Kidney capillary endothelial cell (primary cell): ENCODE measurements at regions not wholly inside any gene's neighbourhood (a gene's known extent, or its start where the extent isn't known, plus 50 kb on each side); places are given as distances from the start of the nearest gene placed in this dataset.
A peak's percentile ranks its signal among the peaks of the same experiment; 100 is the strongest.

Experiments used
- DNase-seq: peaks from one replicate; pipeline ENCODE4 v3.0.0-alpha.2; 2018; ENCODE audit warnings: low spot score

DNA sequence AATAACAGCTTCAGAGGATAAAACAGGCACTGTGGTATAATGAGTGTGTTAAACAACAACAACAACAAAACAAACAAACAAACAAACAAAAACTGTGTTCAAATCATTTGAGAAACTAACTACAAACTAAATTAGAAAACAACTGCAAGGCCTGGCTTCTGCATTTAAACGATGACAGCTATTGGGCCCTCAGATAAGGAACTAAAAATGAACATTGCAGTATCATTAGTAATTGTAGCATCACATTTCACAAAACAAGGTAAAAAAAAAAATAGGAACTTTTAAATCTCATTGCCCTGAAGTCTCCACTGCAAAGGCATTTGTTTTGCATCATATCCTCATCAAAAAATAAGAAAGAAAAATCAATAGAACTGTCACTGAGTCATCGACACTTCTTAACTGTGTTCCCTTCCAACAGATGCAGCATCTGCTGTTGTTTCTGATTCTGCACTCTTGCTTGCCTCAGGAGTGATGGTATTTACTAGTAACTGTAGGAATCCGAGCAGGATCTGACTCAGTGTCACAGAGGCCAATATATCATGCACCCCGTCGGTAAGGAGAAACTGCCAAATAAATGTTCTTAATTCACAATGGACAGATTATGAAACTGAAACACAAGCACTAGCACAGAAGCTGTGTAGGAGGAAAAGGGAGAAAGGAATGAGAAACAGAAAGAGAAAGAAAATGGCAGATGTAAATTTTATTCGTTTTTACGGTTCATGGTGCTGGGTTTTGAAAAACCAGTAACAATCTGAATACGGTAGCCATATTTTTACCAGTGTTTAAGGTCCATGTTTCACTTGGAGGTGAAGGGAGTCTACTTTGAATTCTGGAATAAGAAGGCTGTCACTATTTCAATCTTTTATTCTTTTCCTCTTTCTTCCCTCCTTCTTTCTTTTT, 365.7 kb upstream of the EPHA7 start:
- DNase-seq = peak; percentile 92

- DNase-seq = no peak
Observed at GRCh38 chr6:93779086-93779841, 359.9 kb upstream of the EPHA7 start.

- no peak for DNase-seq
Observed at GRCh38 chr6:93759190-93759589, 339.8 kb upstream of the EPHA7 start.

- DNase-seq = no peak
Observed at GRCh38 chr6:93751969-93752368, 332.6 kb upstream of the EPHA7 start.

DNA sequence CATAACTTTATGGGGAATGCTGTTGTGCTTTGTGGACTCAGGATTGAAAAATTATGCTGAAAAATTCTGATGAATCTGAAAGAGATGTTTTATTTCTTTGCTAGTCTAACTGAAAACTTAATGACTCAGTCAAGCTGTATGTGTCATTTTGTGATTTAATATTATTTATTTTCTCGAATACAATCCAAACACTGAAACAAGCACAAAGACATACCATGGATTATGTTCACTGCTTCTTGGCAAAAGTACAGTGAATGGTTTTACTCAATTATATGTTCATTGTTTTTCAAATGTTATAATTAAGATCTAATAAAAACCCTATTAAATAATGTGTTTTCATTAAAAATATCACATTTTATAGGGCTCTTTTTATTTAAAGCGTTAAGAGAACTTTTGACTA, 330.6 kb upstream of the EPHA7 start:
- no peak for DNase-seq

- no peak for DNase-seq
Observed at GRCh38 chr6:93749191-93749590, 329.8 kb upstream of the EPHA7 start.

GRCh38 chr6:93746892-93747291, 327.5 kb upstream of the EPHA7 start:
- DNase-seq = no peak

- DNase-seq = no peak
Observed at GRCh38 chr6:93745306-93745705, 325.9 kb upstream of the EPHA7 start.

DNA sequence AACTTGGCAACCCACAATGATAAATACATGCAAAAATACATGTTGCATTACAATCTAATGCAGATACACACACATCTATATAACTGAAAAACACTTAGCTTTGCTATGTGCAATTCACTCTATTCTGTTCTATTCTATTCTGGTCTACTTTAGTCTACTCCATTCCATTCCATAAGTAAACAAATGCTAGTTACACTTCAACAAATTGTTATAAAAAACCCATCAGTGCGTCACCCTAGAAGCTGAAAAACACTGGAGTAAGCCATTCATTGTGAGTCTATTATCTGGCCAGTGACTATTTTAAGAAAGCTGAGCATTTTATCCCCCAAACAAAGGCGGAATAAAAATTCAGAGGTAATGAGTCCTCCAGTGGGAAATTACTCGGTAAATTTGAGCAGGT, 315.7 kb upstream of the EPHA7 start:
- DNase-seq = no peak

DNA sequence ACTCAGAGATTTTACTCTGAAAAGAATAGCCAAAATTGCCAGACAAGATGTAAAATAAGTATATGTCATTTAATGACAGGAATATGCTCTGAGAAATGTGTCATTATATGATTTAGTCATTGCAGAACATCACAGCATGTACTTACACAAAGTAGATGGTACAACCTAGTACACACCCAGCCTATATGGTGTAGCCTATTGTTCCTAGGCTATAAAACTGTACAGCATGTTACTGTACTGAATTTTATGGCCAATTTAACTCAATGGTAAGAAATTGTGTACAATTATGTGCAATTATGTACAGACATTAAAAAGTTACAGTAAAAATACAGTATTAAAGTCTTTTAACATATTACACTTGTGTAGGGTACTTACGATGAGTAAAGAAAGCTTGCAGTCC, 311.9 kb upstream of the EPHA7 start:
- DNase-seq = no peak

GRCh38 chr6:93728150-93728549, 308.8 kb upstream of the EPHA7 start:
- no peak for DNase-seq

DNA sequence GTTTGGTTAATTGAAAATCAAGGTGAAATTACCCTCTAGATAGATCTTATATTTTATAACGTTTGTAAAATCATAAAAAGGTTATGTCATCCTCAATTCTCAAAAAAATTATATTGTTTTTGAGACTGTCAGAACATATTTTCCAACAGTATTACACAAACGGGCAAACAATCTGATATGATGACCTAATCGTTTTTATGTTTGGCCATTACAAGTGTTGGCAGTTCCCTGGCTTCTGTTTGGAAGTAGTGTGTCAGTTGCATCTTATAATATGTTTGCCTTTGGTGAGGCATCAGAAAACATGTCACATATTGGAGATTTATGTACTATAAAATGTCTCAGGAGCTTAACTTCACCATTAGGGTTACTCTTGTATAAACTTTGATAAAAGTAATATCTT, 308.1 kb upstream of the EPHA7 start:
- no peak for DNase-seq

GRCh38 chr6:93721386-93722048, 302.2 kb upstream of the EPHA7 start:
- DNase-seq = peak; percentile 49

DNA sequence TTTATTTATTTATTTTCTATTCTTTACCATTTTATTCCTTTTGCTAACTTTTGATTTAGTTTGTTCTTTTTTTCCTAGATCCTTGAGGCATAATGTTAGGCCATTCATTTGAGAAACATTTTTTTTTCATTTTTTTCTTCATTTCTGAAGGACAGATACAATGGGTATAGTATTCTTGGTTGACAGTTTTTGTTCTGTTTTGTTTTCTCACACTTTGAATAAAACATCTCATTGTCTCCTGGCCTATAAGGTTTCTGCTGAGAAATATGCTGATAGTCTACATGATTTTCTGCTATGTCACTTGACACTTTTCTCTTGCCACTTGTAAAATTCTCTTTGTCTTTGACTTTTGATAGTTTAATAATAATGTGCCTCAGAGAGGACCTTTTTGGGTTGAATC, 294.6 kb upstream of the EPHA7 start:
- DNase-seq = no peak

GRCh38 chr6:93703431-93703830, 284.1 kb upstream of the EPHA7 start:
- DNase-seq = peak; percentile 4

DNA sequence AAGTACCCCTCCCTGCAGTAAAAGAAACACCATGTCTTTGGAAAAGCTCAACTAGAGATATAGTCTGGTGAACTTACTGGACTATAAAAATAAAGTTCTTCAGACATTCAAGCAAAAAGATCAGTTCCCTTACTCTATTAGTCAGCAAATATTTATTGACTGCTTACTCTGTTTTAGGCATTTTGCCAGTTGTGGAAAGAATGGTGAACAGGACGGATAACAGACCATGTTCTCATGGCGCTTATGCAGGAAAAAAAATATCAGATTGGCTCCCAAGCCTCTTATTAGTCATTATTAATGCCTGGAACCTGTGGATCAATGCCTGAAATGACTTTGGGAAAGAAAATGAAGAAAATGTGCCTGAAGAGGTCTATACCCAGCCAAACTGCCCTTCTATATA, 282.2 kb upstream of the EPHA7 start:
- DNase-seq = no peak

DNA sequence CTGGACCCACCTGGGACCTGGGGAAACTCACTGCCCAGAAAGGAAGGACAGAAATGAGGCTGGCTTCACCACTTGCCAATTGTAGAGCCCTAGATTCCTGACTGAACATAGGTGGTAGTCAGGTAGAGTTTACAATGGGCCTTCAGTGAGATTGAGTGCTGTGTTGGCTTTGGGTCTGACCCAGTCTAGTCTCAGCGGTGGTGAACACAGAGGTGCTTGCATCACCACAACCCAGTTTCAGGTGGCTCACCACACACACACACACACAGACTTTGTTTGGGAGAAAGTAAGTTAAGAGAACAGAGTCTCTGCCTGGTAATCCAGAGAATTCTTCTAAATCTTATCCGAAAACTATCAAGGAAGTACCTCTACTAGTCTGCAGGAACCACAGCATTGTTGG, 266.1 kb upstream of the EPHA7 start:
- no peak for DNase-seq

DNA sequence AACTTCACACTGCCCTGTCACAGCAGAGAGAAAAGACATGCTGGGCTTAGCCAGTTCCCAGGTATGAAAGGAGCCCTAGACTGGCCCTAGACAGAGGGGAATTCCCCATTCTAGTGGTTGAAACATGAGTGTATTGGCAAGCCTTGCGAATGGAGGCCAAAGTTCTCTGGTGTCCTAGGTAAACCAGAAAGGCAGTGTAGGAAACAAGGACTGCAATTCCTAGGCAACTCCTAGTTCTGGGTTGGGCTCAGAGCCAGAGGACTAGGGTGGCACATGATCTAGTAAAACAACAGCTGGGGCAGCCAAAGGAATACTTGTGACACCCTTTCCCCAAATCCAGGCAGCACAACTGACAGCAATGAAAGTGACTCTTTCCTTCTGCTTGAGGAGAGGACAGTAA, 265.0 kb upstream of the EPHA7 start:
- DNase-seq = no peak

DNA sequence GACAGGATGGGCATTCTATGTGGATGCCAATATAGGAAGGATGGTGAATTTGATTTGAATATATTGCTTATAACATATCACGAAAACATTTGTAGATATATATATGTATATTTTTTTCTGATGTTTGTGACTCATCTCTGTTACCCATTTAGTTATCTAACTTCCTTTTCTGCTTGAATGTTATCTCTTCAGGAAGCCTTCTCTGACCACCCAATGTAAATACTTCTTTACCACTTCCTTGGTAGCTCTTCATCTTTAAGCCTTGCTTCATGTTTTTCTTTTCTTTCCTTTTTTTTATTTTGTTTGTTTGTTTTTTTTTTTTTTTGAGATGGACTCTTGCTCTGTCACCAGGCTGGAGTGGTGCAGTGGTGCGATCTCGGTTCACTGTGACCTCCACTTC, 260.5 kb upstream of the EPHA7 start:
- DNase-seq = no peak

- DNase-seq = no peak
Observed at GRCh38 chr6:93678841-93679454, 259.6 kb upstream of the EPHA7 start.

DNA sequence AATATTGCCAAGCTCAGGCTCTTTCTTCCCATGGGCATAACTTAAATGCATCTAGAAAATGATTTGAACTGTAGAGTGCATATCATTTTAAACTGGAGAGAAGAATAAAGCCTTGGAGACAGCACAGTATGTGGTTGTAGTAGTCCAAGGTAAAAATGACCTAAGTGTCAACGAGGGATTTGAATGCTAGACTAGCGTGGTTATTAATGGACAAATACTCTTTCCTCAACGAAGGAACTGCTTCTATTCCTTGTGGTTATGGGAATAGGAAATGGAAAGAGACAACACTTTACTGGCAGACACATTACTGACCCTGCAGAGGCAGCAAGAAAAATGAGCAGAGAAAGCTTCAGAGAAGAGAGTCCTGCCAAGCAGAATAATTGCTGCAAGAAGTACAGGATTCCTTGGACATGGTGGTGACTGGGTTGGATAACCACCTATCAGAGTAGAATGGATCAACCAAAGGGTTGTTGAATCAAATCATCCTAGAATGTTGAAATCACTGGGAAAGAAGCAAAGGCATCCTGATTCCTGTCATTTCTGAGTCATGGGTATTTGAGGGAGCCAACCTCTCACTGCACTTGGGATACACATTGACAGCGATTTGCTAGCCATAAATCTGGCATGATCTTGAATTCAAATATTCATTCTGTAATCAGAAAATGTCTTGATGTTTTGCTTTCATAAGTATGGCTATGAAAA, 258.1 kb upstream of the EPHA7 start:
- peak; percentile 57 for DNase-seq

DNA sequence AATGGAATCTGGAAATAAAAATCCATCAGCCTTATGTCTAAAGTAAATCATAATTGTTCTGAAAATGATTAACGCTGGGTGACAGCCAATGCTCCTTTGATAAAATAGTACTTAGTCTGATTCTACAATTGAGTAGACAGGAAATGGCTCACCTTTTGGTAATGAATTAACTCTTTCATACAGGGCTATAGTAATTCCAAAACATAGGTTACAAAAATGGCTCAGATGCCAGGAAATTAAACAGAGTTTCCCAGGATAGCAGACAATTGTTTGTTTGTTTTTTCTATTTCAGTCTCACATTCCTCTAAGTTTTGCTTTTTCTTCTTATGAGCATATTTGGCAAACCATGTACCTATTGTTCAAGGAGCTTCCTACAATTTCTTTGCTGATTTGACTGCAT, 257.2 kb upstream of the EPHA7 start:
- peak; percentile 70 for DNase-seq
